K562 (cell line): ENCODE measurements at regions not wholly inside any gene's neighbourhood (a gene's known extent, or its start where the extent isn't known, plus 50 kb on each side); places are given as distances from the start of the nearest gene placed in this dataset.

Experiments used
- ATAC-seq: fragments of 200-7000 bp; cut with Tn5 transposase; 3 replicates; pipeline ENCODE4 v1.9.1; 2020; ENCODE audit warnings: moderate library complexity
- BruUV-seq: library from RNA; stranded (reverse); fragments of 400-500 nt; replicated peaks from 2 replicates; lab custom pipeline; 2021; lab: Mats Ljungman, UMichigan
- CTCF ChIA-PET: fragments of 300-600 bp; formaldehyde crosslinking; extraction: SDS; loops from one replicate; lab custom pipeline; 2021; ENCODE audit warnings: low intra/inter-chr PET ratio; lab: Yijun Ruan, JAX
- POLR2A ChIA-PET: fragments of 300-600, 350-650 bp; sonication (Branson Sonifier 250); formaldehyde crosslinking; extraction: SDS; loops from one replicate; lab custom pipeline; 2021; ENCODE audit warnings: antibody characterized with exemption, inconsistent platforms; lab: Yijun Ruan, JAX
- DNase-seq, 4 experiments: peaks; one replicate each; pipeline versions ENCODE4 v3.0.0 to v3.0.0-alpha.2; 2011 to 2018; ENCODE audit warnings: low spot score in 3 of 4, mixed read lengths in 3 of 4; ENCODE audit errors: extremely low read depth in 1 of 4
- FAIRE-seq: peaks from 2 replicates; lab custom pipeline; 2011; peaks lifted over from hg19 to GRCh38; lab: Jason Lieb, UNC
- H2AFZ ChIP-seq: 2 replicates; pipeline ENCODE4 v1.6.0; 2011; ENCODE audit warnings: low read depth, low read length, control low read depth, inconsistent platforms
- H3K27ac ChIP-seq: fragments of 200-600 bp; 3 replicates; pipeline ENCODE4 v1.8.0; 2011; ENCODE audit warnings: low read depth, mild to moderate bottlenecking, control low read depth, inconsistent platforms, low read length, moderate library complexity, mixed read lengths; ENCODE audit errors: extremely low read depth
- H3K27me3 ChIP-seq, 2 experiments: fragments of 300-600 bp in 1 of 2; 2 replicates in 1 of 2; 3 replicates in 1 of 2; pipeline versions ENCODE4 v1.6.0 to v1.8.0; 2011; ENCODE audit warnings: inconsistent platforms in 2 of 2, low read length in 2 of 2, mild to moderate bottlenecking in 1 of 2, mixed read lengths in 1 of 2, moderate library complexity in 1 of 2; ENCODE audit not compliant: control insufficient read depth in 2 of 2, insufficient read depth in 2 of 2
- H3K36me3 ChIP-seq: fragments of 300-600 bp; 3 replicates; pipeline ENCODE4 v1.8.0; 2011; ENCODE audit warnings: mild to moderate bottlenecking, low read length, inconsistent platforms; ENCODE audit not compliant: control insufficient read depth, insufficient read depth
- H3K4me1 ChIP-seq, 2 experiments: fragments of 200-600 bp in 1 of 2; replicated peaks in 1 of 2; 2 replicates in 1 of 2; 3 replicates in 1 of 2; pipeline versions ENCODE4 v1.5.1 to v1.8.0; 2011; ENCODE audit warnings: inconsistent platforms in 2 of 2, low read length in 2 of 2, mild to moderate bottlenecking in 1 of 2, mixed read lengths in 1 of 2, moderate library complexity in 1 of 2; ENCODE audit not compliant: control insufficient read depth in 2 of 2, insufficient read depth in 2 of 2
- H3K4me2 ChIP-seq: 2 replicates; pipeline ENCODE4 v1.6.1; 2011; ENCODE audit warnings: low read length, control low read depth, inconsistent platforms, mixed read lengths; ENCODE audit not compliant: insufficient read depth
- H3K4me3 ChIP-seq: fragments of 200-600 bp; sonication (generic), shearing (Covaris generic); 2 replicates; pipeline ENCODE4 v1.5.1; 2016; ENCODE audit warnings: control low read depth, inconsistent platforms
- H3K79me2 ChIP-seq: fragments of 200-600 bp; 3 replicates; pipeline ENCODE4 v1.8.0; 2011; ENCODE audit warnings: low read length, inconsistent platforms; ENCODE audit not compliant: control insufficient read depth, insufficient read depth
- H3K9ac ChIP-seq, 2 experiments: 2 replicates each; pipeline versions ENCODE4 v1.6.0 to v1.6.1; 2011; ENCODE audit warnings: low read depth in 2 of 2, low read length in 2 of 2, control low read depth in 1 of 2, inconsistent platforms in 1 of 2, mild to moderate bottlenecking in 1 of 2, mixed read lengths in 1 of 2; ENCODE audit not compliant: insufficient read depth in 1 of 2
- H3K9me1 ChIP-seq: one replicate; pipeline ENCODE4 v1.6.0; 2011; ENCODE audit warnings: inconsistent platforms, mild to moderate bottlenecking, low read length, moderate library complexity; ENCODE audit not compliant: control insufficient read depth, insufficient read depth
- H3K9me3 ChIP-seq: replicated peaks from 2 replicates; pipeline ENCODE4 v1.5.1; 2011; ENCODE audit warnings: low read depth, low read length, inconsistent platforms; ENCODE audit not compliant: control insufficient read depth, insufficient read depth
- H4K20me1 ChIP-seq: replicated peaks from 2 replicates; pipeline ENCODE4 v1.6.1; 2011; ENCODE audit warnings: low read length, inconsistent platforms, mixed read lengths; ENCODE audit not compliant: control insufficient read depth, insufficient read depth
- CCAR2 ChIP-seq: fragments of 200-400 bp; formaldehyde crosslinking; IDR thresholded peaks from 2 replicates; pipeline ENCODE4 v1.6.1; 2017; ENCODE audit warnings: mild to moderate bottlenecking, low read depth, low read length
- CREB1 ChIP-seq, 2 experiments: sonication (generic) in 1 of 2; formaldehyde crosslinking in 1 of 2; IDR thresholded peaks; 2 replicates each; pipeline versions ENCODE4 v1.6.1 to v1.8.0; 2012 to 2022; ENCODE audit warnings: inconsistent platforms in 1 of 2, mild to moderate bottlenecking in 1 of 2, missing genetic modification reagents in 1 of 2, moderate library complexity in 1 of 2
- DLX4 ChIP-seq: fragments of 250-450 bp; sonication (Bioruptor Pico); IDR thresholded peaks from 2 replicates; pipeline ENCODE4 v1.6.1; 2021; ENCODE audit warnings: mild to moderate bottlenecking
- DMBX1 ChIP-seq: fragments of 250-450 bp; sonication (Bioruptor Pico); IDR thresholded peaks from 2 replicates; pipeline ENCODE4 v1.8.0; 2022; ENCODE audit warnings: inconsistent platforms, mild to moderate bottlenecking, moderate library complexity, borderline replicate concordance
- DPF2 ChIP-seq: fragments of 450-650 bp; IDR thresholded peaks from 2 replicates; pipeline ENCODE4 v1.6.1; 2016
- ELK1 ChIP-seq: sonication (generic); formaldehyde crosslinking; IDR thresholded peaks from 2 replicates; pipeline ENCODE4 v1.8.1; 2022; ENCODE audit warnings: missing genetic modification reagents
- HMG20A ChIP-seq: fragments of 450-650 bp; formaldehyde crosslinking; conservative IDR thresholded peaks from 2 replicates; pipeline ENCODE4 v1.4.0; 2020; ENCODE audit warnings: mild to moderate bottlenecking, mixed read lengths
- KLF10 ChIP-seq: fragments of 250-450 bp; sonication (Bioruptor Pico); IDR thresholded peaks from 2 replicates; pipeline ENCODE4 v1.6.1; 2021; ENCODE audit warnings: matching md5 sums
- KLF6 ChIP-seq: fragments of 250-450 bp; sonication (Bioruptor Pico); IDR thresholded peaks from 2 replicates; pipeline ENCODE4 v1.4.0; 2020; ENCODE audit warnings: mild to moderate bottlenecking, moderate library complexity, borderline replicate concordance
- RB1 ChIP-seq: fragments of 450-650 bp; IDR thresholded peaks from 2 replicates; pipeline ENCODE4 v1.6.1; 2017; ENCODE audit warnings: low read depth, mild to moderate bottlenecking
- SNRNP70 ChIP-seq: fragments of 200-400 bp; formaldehyde crosslinking; optimal IDR thresholded peaks from 2 replicates; pipeline ENCODE3; 2017; ENCODE audit warnings: low read depth, low read length
- SRSF7 ChIP-seq: fragments of 200-400 bp; formaldehyde crosslinking; optimal IDR thresholded peaks from 2 replicates; pipeline ENCODE3; 2017; ENCODE audit warnings: mild to moderate bottlenecking, low read depth, low read length
- ZBTB49 ChIP-seq: sonication (generic); formaldehyde crosslinking; IDR thresholded peaks from 2 replicates; pipeline ENCODE4 v1.8.0; 2022; ENCODE audit warnings: missing genetic modification reagents, mild to moderate bottlenecking, borderline replicate concordance
- ZBTB5 ChIP-seq: fragments of 450-650 bp; IDR thresholded peaks from 2 replicates; pipeline ENCODE4 v1.6.1; 2017; ENCODE audit warnings: antibody characterized with exemption
- ZNF431 ChIP-seq: sonication (generic); formaldehyde crosslinking; IDR thresholded peaks from 2 replicates; pipeline ENCODE4 v1.8.0; 2022; ENCODE audit warnings: mild to moderate bottlenecking, missing genetic modification reagents
- in situ Hi-C: fragments of 300-500 bp; cut with MboI; formaldehyde crosslinking; loops from 4 replicates; pipeline ENCODE4 v1.15.0; 2018; ENCODE audit warnings: inconsistent platforms, mixed read lengths
- intact Hi-C: fragments of 100-400 bp; cut with micrococcal nuclease; formaldehyde crosslinking; loops from 2 replicates; pipeline ENCODE4 v1.14.2; 2022

GRCh38 chr18:55119434-55119833 is 160.2 kb upstream of the CCDC68 start (continued):
- no peak for TF ChIP-seq SRSF7
- TF ChIP-seq, all 486 proteins: peak for 66

- DNase-seq (no peak), FAIRE-seq (no peak), ATAC-seq (no peak)
- CTCF ChIA-PET, result no interaction called here
- in situ Hi-C loops, result no loop called here
- peaks cover 0 to 4% of the 10 kb centered on the region in 2 experiments; a peak in 2 of 5 replicates for H3K4me1 ChIP-seq
- no peaks in the 10 kb centered on the region for H3K36me3 ChIP-seq
- H4K20me1 ChIP-seq, result no peaks in the 10 kb centered on the region
- H3K27ac ChIP-seq, result no peak overlapping the region
- BruUV-seq, result no TSS peak
- POLR2A ChIA-PET, result interaction anchor here (0.9 kb wide), 1 partner anchor 9 kb away, joined by 3 read pairs; no protein-coding TSS in a partner anchor
- no peak overlapping the region for H2AFZ ChIP-seq
- no peaks in the 10 kb centered on the region for H3K9me1 ChIP-seq
- TF ChIP-seq DLX4 (CRISPR knock-in tag) (no peak), CCAR2 (no peak), ZNF431 (CRISPR knock-in tag) (no peak), ELK1 (no peak), DMBX1 (no peak), RB1 (no peak), HMG20A (CRISPR knock-in tag) (no peak), CREB1 (IDR thresholded peaks at IDR 0.05) (no peak), CREB1 (CRISPR knock-in tag; IDR thresholded peaks at IDR 0.05) (no peak), SNRNP70 (no peak), KLF10 (no peak), ZBTB5 (no peak), DPF2 (no peak), ZBTB49 (CRISPR knock-in tag) (no peak), KLF6 (CRISPR knock-in tag) (no peak)
- H3K9ac ChIP-seq, result no peak overlapping the region
- H3K79me2 ChIP-seq, result no peaks in the 10 kb centered on the region
- no peaks in the 10 kb centered on the region for H3K27me3 ChIP-seq
- peaks cover 4% of the 10 kb centered on the region for H3K9me3 ChIP-seq
- intact Hi-C loops, result no loop called here
- no peak overlapping the region for H3K4me2 ChIP-seq
- no peak overlapping the region for H3K4me3 ChIP-seq
Observed at GRCh38 chr18:55119016-55119415, 159.8 kb upstream of the CCDC68 start.
